ENCODE measurements at regions not wholly inside any gene's neighbourhood (a gene's known extent, or its start where the extent isn't known, plus 50 kb on each side); places are given as distances from the start of the nearest gene placed in this dataset.
A peak's percentile ranks its signal among the peaks of the same experiment; 100 is the strongest.
"Not testable (repeated sequence)": the region's sequence is repeated elsewhere in the genome, so short reads cannot be mapped to it uniquely, and the experiment has no call there.

- in situ Hi-C loops (cut with HindIII; ENCODE audit: low pct_unique_long_range_greater_than_20kb, low sequenced_read_pairs); DNase-seq (ENCODE audit: low read depth in 1 of 2, low spot score in 1 of 2): not testable (repeated sequence)
Observed at GRCh38 chr18:14223919-14224318, 91.7 kb upstream of the ZNF519 start.

GRCh38 chr18:14223231-14223822, 91.1 kb upstream of the ZNF519 start:
- in situ Hi-C loops (cut with HindIII; ENCODE audit: low pct_unique_long_range_greater_than_20kb, low sequenced_read_pairs); DNase-seq (ENCODE audit: low read depth in 1 of 2, low spot score in 1 of 2): not testable (repeated sequence)

GRCh38 chr18:14222354-14223221, 90.4 kb upstream of the ZNF519 start:
- in situ Hi-C loops (cut with HindIII; ENCODE audit: low pct_unique_long_range_greater_than_20kb, low sequenced_read_pairs); DNase-seq (ENCODE audit: low read depth in 1 of 2, low spot score in 1 of 2): not testable (repeated sequence)

- in situ Hi-C loops (cut with HindIII; ENCODE audit: low pct_unique_long_range_greater_than_20kb, low sequenced_read_pairs) = no loop called here
- no peak for DNase-seq (ENCODE audit: low read depth in 1 of 2, low spot score in 1 of 2)
- no peak for TF ChIP-seq JUND (IDR thresholded peaks at IDR 0.05; ENCODE audit: low read depth)
Observed at GRCh38 chr18:14221689-14222088, 89.5 kb upstream of the ZNF519 start.

- in situ Hi-C loops (cut with HindIII; ENCODE audit: low pct_unique_long_range_greater_than_20kb, low sequenced_read_pairs); DNase-seq (ENCODE audit: low read depth in 1 of 2, low spot score in 1 of 2): not testable (repeated sequence)
Observed at GRCh38 chr18:14215952-14216351, 83.7 kb upstream of the ZNF519 start.

GRCh38 chr18:14203424-14203823, 71.2 kb upstream of the ZNF519 start:
- in situ Hi-C loops (cut with HindIII; ENCODE audit: low pct_unique_long_range_greater_than_20kb, low sequenced_read_pairs); DNase-seq (ENCODE audit: low read depth in 1 of 2, low spot score in 1 of 2): not testable (repeated sequence)

- in situ Hi-C loops (cut with HindIII; ENCODE audit: low pct_unique_long_range_greater_than_20kb, low sequenced_read_pairs); DNase-seq (ENCODE audit: low read depth in 1 of 2, low spot score in 1 of 2): not testable (repeated sequence)
Observed at GRCh38 chr18:14190776-14191442, 58.7 kb upstream of the ZNF519 start.

- no peak for TF ChIP-seq JUND (IDR thresholded peaks at IDR 0.05; ENCODE audit: low read depth)
- no peak for DNase-seq (ENCODE audit: low read depth in 1 of 2, low spot score in 1 of 2)
- in situ Hi-C loops (cut with HindIII; ENCODE audit: low pct_unique_long_range_greater_than_20kb, low sequenced_read_pairs) = no loop called here
Observed at GRCh38 chr18:14189858-14190257, 57.6 kb upstream of the ZNF519 start.

- peak in 1 of 2 experiments; percentile 20 for DNase-seq (ENCODE audit: low read depth in 1 of 2, low spot score in 1 of 2)
Observed at GRCh38 chr18:14188751-14189406, 56.6 kb upstream of the ZNF519 start.

More at GRCh38 chr18:14188751-14189406, 56.6 kb upstream of the ZNF519 start:
- in situ Hi-C loops (cut with HindIII; ENCODE audit: low pct_unique_long_range_greater_than_20kb, low sequenced_read_pairs) = not testable (repeated sequence)

Data from T47D (cell line).